ENCODE measurements at regions not wholly inside any gene's neighbourhood (a gene's known extent, or its start where the extent isn't known, plus 50 kb on each side); places are given as distances from the start of the nearest gene placed in this dataset.
A peak's percentile ranks its signal among the peaks of the same experiment; 100 is the strongest.

- TF ChIP-seq CTCF (IDR thresholded peaks at IDR 0.05; ENCODE audit: low read depth, low read length, missing control alignments), result no peak
- Histone ChIP-seq H3K36me3 (replicated peaks) (no peaks in the 10 kb centered on the region), H3K4me3 (ENCODE audit: low read depth, low read length) (no peak overlapping the region), H3K27me3 (replicated peaks) (no peaks in the 10 kb centered on the region), H3K27ac (no peak overlapping the region)
- no peak for DNase-seq
- in situ Hi-C loops (cut with HindIII; ENCODE audit: low pct_ligation_motif_present, low sequenced_read_pairs), result no loop called here
These were observed 344.2 kb downstream of the OLFM3 start for GRCh38 chr1:101652484-101652883.

- H3K4me3 ChIP-seq (ENCODE audit: low read depth, low read length), result no peak overlapping the region
- in situ Hi-C loops (cut with HindIII; ENCODE audit: low pct_ligation_motif_present, low sequenced_read_pairs), result no loop called here
- H3K27ac ChIP-seq, result no peak overlapping the region
- H3K36me3 ChIP-seq (replicated peaks), result no peaks in the 10 kb centered on the region
- H3K27me3 ChIP-seq (replicated peaks), result no peaks in the 10 kb centered on the region
- DNase-seq, result peak; percentile 17
- peak; percentile 56 for TF ChIP-seq CTCF (IDR thresholded peaks at IDR 0.05; ENCODE audit: low read depth, low read length, missing control alignments)
These were observed 343.2 kb downstream of the OLFM3 start for GRCh38 chr1:101653482-101653946.

GRCh38 chr1:101664726-101665125, 332.0 kb downstream of the OLFM3 start:
- Histone ChIP-seq H3K4me3 (ENCODE audit: low read depth, low read length) (no peak overlapping the region), H3K27ac (no peak overlapping the region), H3K36me3 (replicated peaks) (no peaks in the 10 kb centered on the region), H3K27me3 (replicated peaks) (no peaks in the 10 kb centered on the region)
- DNase-seq, result no peak
- no peak for TF ChIP-seq CTCF (IDR thresholded peaks at IDR 0.05; ENCODE audit: low read depth, low read length, missing control alignments)
- in situ Hi-C loops (cut with HindIII; ENCODE audit: low pct_ligation_motif_present, low sequenced_read_pairs), result no loop called here

GRCh38 chr1:101667761-101668160, 329.0 kb downstream of the OLFM3 start:
- no peaks in the 10 kb centered on the region for H3K27me3 ChIP-seq (replicated peaks)
- no peak for DNase-seq
- in situ Hi-C loops (cut with HindIII; ENCODE audit: low pct_ligation_motif_present, low sequenced_read_pairs), result no loop called here
- no peak overlapping the region for H3K4me3 ChIP-seq (ENCODE audit: low read depth, low read length)
- no peak overlapping the region for H3K27ac ChIP-seq
- TF ChIP-seq CTCF (IDR thresholded peaks at IDR 0.05; ENCODE audit: low read depth, low read length, missing control alignments), result no peak
- H3K36me3 ChIP-seq (replicated peaks), result no peaks in the 10 kb centered on the region

GRCh38 chr1:101683136-101683535, 313.6 kb downstream of the OLFM3 start:
- in situ Hi-C loops (cut with HindIII; ENCODE audit: low pct_ligation_motif_present, low sequenced_read_pairs), result no loop called here
- Histone ChIP-seq H3K27me3 (replicated peaks) (no peaks in the 10 kb centered on the region), H3K4me3 (ENCODE audit: low read depth, low read length) (no peak overlapping the region), H3K36me3 (replicated peaks) (no peaks in the 10 kb centered on the region), H3K27ac (no peak overlapping the region)
- TF ChIP-seq CTCF (IDR thresholded peaks at IDR 0.05; ENCODE audit: low read depth, low read length, missing control alignments), result no peak
- DNase-seq, result no peak

- H3K27me3 ChIP-seq (replicated peaks), result no peaks in the 10 kb centered on the region
- in situ Hi-C loops (cut with HindIII; ENCODE audit: low pct_ligation_motif_present, low sequenced_read_pairs), result no loop called here
- H3K4me3 ChIP-seq (ENCODE audit: low read depth, low read length), result no peak overlapping the region
These were observed 313.2 kb downstream of the OLFM3 start for GRCh38 chr1:101683561-101683960.

More at GRCh38 chr1:101683561-101683960, 313.2 kb downstream of the OLFM3 start:
- DNase-seq, result no peak
- no peak for TF ChIP-seq CTCF (IDR thresholded peaks at IDR 0.05; ENCODE audit: low read depth, low read length, missing control alignments)
- Histone ChIP-seq H3K27ac (no peak overlapping the region), H3K36me3 (replicated peaks) (no peaks in the 10 kb centered on the region)
